ENCODE measurements at regions not wholly inside any gene's neighbourhood (a gene's known extent, or its start where the extent isn't known, plus 50 kb on each side); places are given as distances from the start of the nearest gene placed in this dataset.

DNA sequence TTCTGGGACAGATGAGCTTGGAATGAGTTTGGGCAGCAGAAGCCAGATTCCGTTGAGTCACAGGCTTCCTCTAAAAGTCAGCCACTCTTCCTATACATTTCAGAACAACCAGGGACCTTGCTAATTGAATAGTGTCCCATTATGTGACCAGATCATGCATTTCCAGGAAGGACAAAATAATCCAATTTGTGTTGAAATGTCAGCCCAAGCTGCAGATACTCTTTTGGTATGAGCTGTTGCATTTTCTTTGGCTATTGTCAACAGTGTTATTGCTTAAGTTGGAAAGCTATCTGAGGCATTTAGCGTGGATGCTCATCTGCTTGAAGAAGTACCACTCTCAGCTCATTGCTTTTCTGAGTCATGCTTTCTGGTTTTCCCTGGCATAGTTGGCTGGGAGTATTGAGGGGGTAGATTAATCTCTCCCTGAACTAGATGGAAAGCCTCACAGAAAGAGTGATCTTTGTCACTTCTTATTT, 223.7 kb upstream of the HABP2 start:
- DNase-seq: no peak

DNA sequence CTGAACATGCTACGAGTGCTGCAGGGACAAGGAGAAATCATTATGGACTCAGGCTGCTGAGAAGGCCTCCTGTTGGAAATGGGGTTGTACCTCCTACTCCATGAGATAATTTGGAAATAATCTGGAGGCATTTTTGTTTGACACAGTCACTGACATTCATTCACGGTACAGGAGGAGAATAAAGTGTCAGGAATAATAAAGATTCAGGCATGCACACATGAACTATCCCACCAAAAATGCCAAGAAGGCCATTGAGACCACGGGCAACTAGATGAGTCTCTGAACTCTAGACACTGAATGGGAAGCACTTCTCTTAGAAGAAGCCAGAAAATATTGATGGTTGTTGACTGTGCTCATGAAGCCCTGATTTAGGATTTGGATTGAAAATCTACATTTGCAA, 220.9 kb upstream of the HABP2 start:
- DNase-seq: no peak

DNA sequence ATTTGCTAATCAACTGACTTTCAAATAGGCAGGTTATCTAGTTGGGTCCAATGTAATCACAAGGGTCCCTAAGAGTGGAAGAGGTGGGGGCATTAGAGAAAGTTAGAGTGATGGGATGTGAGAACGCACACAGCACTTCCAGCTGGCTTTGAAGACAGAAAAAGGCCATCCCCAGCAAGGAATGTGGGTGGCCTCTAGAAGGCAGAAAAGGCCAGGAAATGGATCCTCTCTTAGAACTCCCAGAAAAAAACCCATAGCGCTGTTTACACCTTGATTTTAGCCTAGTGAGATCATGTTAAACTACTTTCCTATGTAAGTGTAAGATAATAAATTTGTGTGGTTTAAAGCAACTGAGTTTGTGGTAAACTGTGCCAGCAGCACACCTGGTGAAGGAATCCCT, 219.5 kb upstream of the HABP2 start:
- no peak for DNase-seq

DNA sequence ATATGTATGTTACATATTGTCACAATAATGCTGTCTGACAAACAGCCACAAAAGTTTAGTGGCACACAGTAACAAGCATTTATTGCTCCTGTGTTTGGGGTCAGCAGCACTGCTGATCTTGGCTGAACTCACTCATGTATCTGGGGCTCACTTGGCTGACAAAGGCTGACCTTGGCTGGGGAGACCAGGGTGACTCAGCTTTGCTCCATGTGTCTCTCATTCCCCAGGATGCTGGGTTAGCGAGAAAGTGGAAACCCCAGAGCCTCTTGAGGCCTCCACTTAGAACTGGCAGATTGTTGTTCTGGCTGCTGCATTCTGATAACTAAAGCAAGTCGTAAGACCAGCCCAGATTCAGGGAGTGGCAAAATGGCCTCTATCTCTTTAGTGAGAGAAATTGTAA, 217.3 kb upstream of the HABP2 start:
- DNase-seq: no peak

DNA sequence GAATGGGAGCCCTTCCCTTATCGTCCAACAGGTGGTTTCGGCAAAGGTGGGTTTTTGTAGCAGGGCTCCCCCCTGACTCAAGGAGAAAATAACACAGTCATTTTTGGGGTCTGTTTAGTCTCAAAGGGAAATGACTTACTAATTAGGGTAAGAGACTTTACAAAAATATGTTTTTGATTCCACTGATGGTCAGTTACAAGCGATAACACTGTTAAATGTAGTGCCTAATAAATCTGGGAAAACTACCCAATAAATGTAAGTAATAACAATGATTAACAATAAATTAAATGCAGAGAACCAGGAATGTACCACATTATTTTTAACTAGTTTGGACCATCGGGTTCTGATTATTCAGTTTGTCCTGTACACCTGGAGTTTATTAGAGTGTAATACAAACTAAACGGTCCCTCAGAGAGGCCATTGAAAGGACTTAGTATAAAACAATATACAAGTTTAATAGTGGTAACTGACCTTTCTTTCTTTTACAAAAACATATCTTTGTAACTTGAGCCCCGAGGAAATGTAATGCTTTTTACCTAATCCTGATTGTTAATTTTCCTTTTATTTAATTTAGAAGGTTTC, 216.2 kb upstream of the HABP2 start:
- no peak for DNase-seq

DNA sequence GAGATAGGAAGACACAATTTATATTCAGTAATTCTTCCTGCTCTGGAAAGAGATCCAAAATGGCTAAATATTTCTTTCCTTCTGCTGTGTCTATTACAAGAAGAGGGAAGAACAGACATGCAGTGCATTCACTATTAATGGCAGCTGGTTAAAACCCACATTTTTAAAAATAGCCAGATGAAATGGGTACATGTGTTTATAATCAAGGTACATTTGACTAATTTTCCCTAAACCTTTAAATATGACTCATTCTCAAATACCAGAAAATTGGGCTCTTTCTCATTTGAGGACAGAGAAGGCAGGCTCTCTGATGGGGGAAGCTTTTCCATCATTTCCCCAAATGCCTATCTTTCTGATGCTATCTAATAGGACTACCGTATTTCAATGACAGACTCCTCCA, 215.7 kb upstream of the HABP2 start:
- no peak for DNase-seq

DNA sequence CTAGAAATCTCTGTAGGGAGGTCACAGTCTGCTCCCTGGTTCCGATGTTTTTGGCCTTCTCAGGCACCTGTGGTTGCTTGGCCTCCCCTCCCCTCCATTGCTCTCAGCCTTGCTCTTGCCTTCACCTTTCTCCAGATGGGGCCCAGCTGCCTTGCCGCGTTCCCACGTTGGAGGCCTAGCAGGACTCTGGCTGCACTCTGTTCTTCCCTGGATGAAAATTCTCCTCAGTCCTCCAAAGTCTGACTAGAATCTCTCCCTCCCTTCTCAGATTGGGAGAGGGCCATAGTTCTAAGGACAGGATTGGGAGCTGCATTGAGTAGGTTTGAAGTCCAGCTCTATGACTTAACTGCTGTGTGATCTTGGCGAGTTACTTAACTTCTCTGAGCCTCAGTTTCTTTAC, 213.7 kb upstream of the HABP2 start:
- DNase-seq: no peak

DNA sequence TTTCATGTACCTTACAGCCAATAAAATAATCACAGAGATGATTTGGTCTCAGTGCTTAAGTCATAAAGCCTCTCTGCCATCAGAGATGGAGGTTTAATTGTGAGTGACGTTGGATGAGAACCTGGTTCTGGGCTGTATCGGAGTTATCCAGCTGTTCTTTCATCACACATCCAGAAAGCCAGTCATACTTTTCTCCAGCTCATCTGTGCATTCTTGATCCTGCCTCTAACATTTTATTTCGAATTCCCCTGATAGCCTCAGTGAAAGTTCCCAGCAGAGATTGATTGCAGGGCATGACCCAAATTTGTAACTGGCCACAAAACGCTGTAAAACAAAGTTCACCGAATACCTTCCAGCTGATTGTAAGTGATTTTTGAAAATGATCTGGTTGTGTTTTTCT, 212.6 kb upstream of the HABP2 start:
- DNase-seq: no peak

DNA sequence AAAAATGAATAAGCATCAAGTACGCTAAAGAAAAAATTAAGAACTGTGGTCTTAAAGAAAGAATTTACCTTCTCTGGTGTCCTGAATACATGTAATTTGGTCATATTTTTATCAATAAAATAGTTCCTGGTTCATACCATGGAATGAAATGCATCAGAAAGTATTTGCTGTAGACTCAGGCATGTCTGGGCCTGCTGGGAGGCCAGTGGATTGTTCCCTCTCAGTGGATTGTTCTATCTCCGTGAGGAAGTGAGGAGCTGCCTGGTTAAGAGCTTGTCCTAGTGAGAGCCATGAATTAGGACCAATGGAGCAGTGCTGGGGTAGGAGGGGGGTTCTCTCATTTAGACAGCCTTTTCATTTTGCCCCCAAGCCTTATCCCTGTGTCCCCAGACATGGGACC, 211.7 kb upstream of the HABP2 start:
- DNase-seq: no peak

DNA sequence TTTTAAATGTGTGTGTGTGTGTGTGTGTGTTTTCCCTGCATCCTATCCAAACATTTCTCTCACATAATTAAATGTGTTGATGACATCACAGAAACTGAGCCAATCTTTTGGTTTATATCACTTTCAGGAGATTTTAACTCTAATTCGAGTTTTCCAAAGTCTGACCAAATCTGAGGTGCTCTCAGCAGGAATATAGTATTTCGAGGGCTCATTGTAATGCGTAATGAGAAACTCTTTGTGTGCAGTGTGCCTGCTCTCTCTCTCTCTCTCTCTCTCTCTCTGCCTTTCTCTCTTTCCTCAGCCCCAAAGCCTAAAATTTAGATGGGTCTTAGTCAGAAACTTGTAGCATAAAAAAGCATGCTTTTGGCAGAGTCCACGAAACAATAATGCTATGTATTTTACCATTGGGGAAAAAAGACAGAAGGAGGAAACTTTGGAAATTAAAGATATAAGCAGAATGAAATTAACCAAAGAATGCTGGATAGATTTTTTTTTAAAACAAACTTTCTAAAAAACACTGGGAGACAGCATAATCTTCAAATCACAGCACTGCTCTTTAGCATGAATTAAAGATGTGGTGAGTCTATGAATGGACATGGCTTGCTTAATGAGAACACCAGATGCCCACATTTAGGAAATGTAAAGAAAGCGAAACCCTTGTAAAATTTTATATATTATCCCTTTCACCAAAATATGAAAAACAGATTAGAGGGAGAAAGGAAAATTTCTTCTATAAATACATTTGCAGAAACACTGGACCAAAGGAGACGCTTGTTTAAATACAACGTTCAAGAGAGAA, 206.8 kb upstream of the HABP2 start:
- no peak for DNase-seq

DNA sequence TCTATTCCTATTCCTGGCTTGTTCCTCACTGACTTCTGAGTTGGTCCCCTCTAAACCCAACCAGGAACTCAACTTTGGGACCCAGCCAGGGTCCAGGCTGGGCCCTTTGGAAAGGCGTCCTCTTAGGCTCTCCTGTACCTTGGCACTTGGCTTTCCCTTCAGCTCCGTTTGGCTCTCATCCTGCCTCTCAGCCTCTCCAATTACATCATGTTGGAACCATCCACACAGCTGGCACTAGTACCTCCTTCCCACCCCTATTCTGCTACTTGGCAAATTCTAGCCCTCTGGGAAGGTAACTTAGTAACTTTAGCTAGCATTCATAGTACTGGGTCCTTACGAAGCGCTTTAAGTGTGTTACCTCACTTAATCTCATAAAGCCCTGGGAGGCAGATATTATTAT, 205.3 kb upstream of the HABP2 start:
- no peak for DNase-seq

DNA sequence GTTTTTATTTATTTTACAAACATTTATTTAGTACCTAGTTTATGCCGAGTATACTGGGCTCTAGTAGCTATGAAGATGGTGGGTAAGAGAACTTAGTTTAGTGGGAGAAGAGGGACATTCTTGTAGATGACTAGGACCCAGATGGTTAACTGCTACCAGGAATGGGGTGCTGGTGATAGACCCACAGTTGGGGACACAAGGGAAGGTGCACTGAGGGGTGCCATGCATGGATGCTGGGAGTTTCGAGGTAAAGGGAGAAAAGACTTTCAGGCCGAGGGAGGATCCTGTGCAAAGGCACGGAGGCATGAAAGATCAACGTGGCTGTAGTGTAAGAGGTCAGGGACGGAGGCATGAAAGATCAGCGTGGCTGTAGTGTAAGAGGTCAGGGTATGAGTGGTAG, 204.2 kb upstream of the HABP2 start:
- DNase-seq: no peak

DNA sequence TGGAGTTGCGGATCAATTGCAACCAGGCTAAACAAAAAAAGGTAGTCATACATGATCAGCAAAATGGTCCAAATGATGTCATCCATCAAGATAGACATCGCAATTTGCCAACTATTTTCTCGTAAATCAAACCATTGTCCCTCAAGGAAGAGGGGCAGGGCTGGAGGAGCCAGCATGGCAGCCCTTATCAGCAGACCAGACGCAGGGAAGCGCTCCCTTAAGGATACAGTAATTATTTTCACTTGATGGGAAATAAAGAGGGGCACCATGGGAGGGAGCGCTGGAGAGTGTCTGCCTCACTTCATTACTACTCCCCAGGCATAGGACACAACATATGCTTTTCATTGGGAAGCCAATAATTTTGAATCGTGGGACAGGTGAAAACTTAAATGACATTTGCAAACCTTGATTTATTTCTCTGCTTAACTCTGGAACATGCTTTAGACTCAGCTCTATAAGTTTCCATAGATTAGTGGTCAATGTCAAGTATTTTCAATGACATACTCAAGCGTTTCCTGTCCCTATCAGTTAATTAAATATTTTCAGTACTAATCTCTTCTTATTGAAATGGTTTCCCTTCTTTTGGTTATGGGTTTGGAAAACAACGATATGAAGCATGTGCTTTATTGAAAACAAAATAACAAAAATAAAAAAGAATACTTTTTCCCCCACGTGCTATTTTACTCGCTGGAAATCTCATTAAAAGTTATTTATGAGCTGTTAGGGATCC, 202.4 kb upstream of the HABP2 start:
- no peak for DNase-seq

DNA sequence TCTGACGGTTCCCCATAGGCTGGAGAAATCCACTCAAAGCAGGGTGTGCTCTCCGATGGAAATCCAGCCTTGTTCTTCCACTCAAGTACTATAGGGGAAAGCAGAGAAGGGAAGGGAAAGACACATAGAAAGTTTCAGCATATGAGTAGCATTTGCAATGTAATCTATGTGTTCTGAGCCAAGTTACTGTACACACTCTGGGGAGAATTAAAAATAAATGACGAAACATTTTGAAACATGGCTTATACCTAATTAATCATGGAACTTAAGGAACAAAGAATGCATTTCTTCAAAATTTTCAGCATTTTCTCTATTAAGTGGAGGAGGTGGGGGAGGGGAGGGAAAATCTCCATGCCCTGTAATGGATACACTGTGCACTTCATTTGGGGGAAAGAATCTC, 198.1 kb upstream of the HABP2 start:
- no peak for DNase-seq

DNA sequence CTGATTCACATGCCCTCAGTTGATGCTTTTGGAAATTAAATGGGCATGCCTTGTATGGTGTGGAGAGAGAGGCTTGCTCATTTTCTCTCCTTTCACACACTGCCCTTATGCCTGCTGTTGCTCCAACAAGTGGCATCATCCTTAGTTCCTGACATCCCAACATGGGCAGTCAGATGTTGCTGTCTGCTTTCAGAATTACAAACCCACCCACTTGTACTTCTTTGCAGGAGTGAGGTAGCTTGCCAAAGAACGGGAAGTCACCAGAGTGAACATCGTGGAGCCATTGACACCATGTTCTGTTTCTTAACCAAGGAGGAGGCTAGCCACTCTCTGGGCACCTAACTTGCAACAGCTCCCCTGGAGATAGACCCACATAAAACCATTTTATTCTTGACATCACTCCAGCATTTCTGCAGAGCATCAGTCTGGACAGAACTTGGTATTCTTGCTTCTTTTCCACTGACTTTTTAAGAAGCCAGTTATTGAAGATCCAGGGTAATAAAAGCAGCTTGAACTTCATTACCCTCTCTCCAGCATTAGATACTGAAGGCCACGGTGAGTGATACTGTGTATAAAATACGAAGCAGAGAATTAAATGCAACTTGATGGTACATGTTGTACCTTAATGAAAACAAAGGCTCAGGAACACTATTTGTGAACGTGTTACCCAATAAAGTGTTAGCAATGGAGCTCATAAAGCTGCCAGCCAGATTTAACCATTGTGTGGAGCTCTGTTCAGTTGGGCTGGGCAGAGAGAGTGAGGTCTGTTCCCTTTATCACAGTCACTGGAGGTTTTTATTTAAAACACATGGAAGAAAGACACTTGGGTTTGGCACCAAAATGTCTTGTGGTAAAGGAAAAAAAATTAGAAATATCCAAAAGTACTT, 195.8 kb upstream of the HABP2 start:
- DNase-seq: no peak

DNA sequence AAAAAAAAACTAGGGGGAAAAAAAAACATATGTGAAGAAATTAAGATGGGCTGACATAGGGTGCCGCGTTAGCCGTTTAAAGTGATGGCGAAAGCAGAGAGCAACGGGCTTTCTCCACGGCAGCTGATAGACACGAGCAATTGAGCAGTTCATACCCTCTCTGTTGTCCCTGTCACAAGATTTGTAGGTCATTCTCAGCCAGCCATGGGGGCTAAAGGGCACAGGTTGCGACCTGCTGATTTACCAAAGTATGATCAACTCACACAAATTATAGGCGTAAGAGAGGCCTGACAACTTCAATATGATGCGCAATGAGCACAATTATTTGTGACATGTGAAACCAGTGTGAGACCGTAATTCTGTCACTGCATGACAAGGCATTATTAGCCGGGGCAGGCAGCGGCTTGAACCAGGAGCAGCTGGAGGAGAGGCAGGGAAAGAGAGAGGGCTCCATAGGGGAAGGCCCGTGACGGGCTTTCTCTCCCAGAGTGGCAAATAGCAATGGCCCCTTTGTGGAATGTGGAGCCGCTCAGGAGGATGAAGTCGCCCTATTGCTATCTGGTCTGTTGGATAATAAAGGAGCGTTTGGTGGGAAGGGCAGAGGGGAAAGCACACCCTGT, 195.1 kb upstream of the HABP2 start:
- no peak for DNase-seq

DNA sequence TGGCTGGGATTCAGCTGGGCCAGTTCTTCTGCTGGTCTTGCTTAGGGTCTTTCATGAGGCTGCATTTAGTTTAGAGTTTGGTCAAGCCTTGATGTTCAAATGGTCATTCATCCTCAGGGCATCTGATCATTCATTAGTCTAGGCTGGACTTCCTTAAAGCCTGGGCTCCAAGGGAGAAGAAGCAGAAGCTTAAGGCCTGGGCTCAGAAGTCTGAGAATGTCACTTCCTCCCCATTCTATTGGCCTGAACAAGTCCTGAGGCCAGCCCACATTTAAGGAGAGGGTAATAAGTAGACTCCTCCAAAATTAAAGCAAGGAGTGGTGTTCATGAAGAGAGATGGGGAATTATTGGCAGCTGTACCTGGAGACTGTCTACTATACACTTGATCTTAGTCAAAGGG, 193.2 kb upstream of the HABP2 start:
- no peak for DNase-seq

DNA sequence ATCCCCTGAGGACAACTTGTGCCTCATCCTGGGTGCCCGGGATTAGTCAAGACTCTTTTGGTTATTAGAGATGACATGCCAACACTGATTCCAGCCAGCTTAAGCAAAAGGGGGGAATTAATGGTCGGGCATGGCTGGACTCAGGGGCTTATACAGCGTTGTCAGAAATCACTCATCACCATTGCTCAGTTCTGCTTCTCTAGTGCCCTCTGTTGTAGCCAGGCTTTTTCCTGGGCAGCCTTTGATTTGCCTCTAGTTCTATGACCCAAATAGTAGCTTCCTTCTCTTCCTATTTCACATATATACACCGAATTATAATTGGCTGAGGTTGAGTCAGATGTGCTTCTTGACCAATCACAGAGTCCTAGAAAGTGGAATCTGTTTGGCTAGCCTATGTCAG, 192.0 kb upstream of the HABP2 start:
- DNase-seq: no peak

DNA sequence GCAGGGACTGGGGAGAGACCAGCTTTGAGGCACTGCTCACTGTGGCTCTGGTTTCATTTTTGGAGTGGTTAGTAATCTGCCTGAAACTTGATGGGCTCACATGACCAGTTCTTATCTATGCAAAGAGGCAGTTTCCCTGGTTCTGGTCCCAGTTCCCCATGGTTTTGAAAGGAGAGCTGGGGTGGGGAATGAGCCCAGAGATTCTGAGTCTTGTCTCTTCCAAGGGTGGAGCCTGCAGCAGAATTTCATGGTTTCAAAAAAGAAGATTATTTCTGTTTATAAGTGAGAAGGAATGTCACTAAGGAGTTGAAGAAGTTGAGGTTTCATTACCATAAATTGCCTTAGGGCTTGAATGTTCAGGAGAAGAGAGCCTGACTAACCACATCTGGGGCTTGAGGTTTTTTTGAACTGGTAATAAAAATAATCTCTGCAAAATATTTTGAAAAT, 190.2 kb upstream of the HABP2 start:
- DNase-seq: no peak

DNA sequence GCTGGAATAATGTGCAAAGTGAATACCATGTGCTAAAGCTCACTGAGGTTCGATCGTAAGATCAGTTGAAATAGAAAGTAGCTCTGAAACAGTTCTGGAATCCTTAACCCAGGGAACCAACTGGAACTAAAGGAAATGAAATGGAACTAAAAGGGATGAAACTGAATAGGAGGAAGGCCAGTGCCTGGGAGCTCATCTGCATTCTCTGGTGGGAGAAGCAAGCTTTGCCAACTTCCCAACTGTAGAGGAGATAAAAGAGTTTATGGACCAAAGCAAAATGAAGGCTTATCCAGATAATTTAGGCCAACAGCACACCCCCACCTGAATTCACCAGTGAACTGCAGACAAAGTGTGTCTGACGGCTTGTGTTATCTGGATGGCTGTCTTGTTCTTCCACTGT, 188.6 kb upstream of the HABP2 start:
- DNase-seq: no peak

DNA sequence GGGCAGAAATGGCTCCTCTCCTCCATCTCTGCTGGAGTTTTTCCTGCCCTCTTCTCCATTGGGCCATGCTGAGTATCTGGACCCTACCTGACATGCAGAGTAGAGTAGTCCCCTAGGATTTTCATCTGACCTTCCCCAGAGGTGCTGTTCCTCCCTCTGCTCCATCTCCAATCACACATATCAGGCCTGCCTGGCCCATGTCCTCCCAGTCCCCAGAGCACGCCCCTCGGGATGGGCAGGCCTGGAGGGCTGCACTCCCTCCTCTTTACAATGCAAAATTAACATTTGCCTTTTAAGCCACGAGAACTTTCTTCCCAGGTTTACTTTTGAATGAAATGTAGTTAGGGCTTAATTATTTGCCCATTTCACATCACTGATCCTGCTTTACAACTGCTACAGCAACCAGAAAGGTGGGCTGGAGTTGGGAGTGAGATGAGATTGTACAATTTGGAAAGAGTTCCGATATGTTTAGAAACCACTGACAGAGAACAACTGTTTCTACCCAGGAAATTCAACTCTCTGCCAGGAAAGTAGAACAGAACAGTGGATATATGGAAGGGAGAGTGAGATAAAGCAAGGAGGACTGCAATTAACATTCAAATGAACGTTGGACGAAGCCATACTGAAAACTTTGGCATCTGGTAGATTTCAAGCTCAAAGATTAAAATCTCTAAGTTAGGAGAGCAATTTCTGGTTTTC, 184.0 kb upstream of the HABP2 start:
- no peak for DNase-seq

DNA sequence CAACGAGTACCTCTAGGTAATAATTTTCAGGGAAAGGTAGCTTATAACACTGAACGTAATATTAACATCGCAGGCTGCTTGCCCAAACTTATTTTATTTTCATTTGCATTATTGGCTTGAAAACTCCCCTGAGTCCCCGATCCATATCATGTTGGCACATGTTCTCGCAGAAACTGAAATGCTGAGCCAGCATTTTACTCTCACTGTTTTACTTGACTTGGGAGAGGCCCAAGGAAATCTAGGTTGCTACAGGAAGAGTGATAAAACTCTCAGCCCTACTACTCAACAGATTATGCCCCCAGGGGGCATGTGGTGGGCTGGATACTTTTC, 183.5 kb upstream of the HABP2 start:
- no peak for DNase-seq
